NCI-H1694 (cell line): ENCODE measurements at regions not wholly inside any gene's neighbourhood (a gene's known extent, or its start where the extent isn't known, plus 50 kb on each side); places are given as distances from the start of the nearest gene placed in this dataset.

Source experiments
- DNase-seq: peaks from one replicate; lab custom pipeline; 2025; lab: John Stamatoyannopoulos, UW

GRCh38 chr14:98489115-98489514 is 782.9 kb downstream of the BCL11B start:
- DNase-seq, result no peak

- DNase-seq, result no peak
Measured at GRCh38 chr14:98494582-98494981, 777.4 kb downstream of the BCL11B start.

- DNase-seq, result no peak
Measured at GRCh38 chr14:98498019-98498885, 773.7 kb downstream of the BCL11B start.

- no peak for DNase-seq
Measured at GRCh38 chr14:98501335-98501734, 770.7 kb downstream of the BCL11B start.

- DNase-seq, result no peak
Measured at GRCh38 chr14:98501836-98502235, 770.2 kb downstream of the BCL11B start.

GRCh38 chr14:98503086-98503815 is 768.7 kb downstream of the BCL11B start:
- no peak for DNase-seq

GRCh38 chr14:98507264-98507663 is 764.7 kb downstream of the BCL11B start:
- DNase-seq, result no peak

GRCh38 chr14:98510392-98510791 is 761.6 kb downstream of the BCL11B start:
- DNase-seq, result no peak

- DNase-seq, result no peak
Measured at GRCh38 chr14:98512501-98513251, 759.3 kb downstream of the BCL11B start.

GRCh38 chr14:98513558-98513957 is 758.4 kb downstream of the BCL11B start:
- DNase-seq, result no peak

- no peak for DNase-seq
Measured at GRCh38 chr14:98514016-98514415, 758.0 kb downstream of the BCL11B start.

- DNase-seq, result no peak
Measured at GRCh38 chr14:98536256-98536655, 735.7 kb downstream of the BCL11B start.

- DNase-seq, result no peak
Measured at GRCh38 chr14:98542316-98542715, 729.7 kb downstream of the BCL11B start.

GRCh38 chr14:98543074-98543473 is 728.9 kb downstream of the BCL11B start:
- DNase-seq, result no peak

GRCh38 chr14:98544174-98544573 is 727.8 kb downstream of the BCL11B start:
- DNase-seq, result no peak

GRCh38 chr14:98545181-98545580 is 726.8 kb downstream of the BCL11B start:
- no peak for DNase-seq

- no peak for DNase-seq
Measured at GRCh38 chr14:98548071-98548686, 723.8 kb downstream of the BCL11B start.

- DNase-seq, result no peak
Measured at GRCh38 chr14:98551028-98551427, 721.0 kb downstream of the BCL11B start.

- no peak for DNase-seq
Measured at GRCh38 chr14:98555440-98555839, 716.6 kb downstream of the BCL11B start.

GRCh38 chr14:98564006-98564405 is 708.0 kb downstream of the BCL11B start:
- DNase-seq, result no peak

- DNase-seq, result no peak
Measured at GRCh38 chr14:98564541-98564940, 707.5 kb downstream of the BCL11B start.

- DNase-seq, result no peak
Measured at GRCh38 chr14:98571104-98571503, 700.9 kb downstream of the BCL11B start.
